ENCODE measurements at regions not wholly inside any gene's neighbourhood (a gene's known extent, or its start where the extent isn't known, plus 50 kb on each side); places are given as distances from the start of the nearest gene placed in this dataset.

GRCh38 chr4:129905256-129905655 lies 809.3 kb downstream of the C4orf33 start (continued):
- TF ChIP-seq ZSCAN4 (tag by site-specific recombination; IDR thresholded peaks at IDR 0.05): no peak
- TF ChIP-seq ZBTB10 (tag by site-specific recombination; IDR thresholded peaks at IDR 0.05): no peak
- no peak for TF ChIP-seq ZNF423 (tag by site-specific recombination; IDR thresholded peaks at IDR 0.05)
- TF ChIP-seq ZNF645 (tag by site-specific recombination; IDR thresholded peaks at IDR 0.05): no peak
- TF ChIP-seq ZNF704 (tag by site-specific recombination; IDR thresholded peaks at IDR 0.05): no peak
- TF ChIP-seq HOXD13 (CRISPR knock-in tag; IDR thresholded peaks at IDR 0.05; ENCODE audit: borderline replicate concordance): no peak
- TF ChIP-seq ZNF133 (tag by site-specific recombination; IDR thresholded peaks at IDR 0.05): no peak
- no peak for TF ChIP-seq GLI2 (tag by site-specific recombination; IDR thresholded peaks at IDR 0.05; ENCODE audit: borderline replicate concordance, low read depth)
- no peak for TF ChIP-seq ZNF324 (tag by site-specific recombination; IDR thresholded peaks at IDR 0.05)
- no peak for TF ChIP-seq ZNF16 (tag by site-specific recombination; IDR thresholded peaks at IDR 0.05; ENCODE audit: low read depth)

GRCh38 chr4:129908117-129908516 lies 812.2 kb downstream of the C4orf33 start:
- POLR2A ChIA-PET: no interaction called here
- Histone ChIP-seq H3K27ac (ENCODE audit: extremely low read depth, low read depth, low read length) (no peak overlapping the region), H3K4me3 (ENCODE audit: low read depth, low read length) (no peak overlapping the region), H3K4me1 (ENCODE audit: control insufficient read depth, insufficient read depth, low read length) (no peaks in the 10 kb centered on the region), H3K9me3 (ENCODE audit: control insufficient read depth, insufficient read depth, low read depth, low read length) (no peaks in the 10 kb centered on the region), H3K36me3 (ENCODE audit: control insufficient read depth in 2 of 2, insufficient read depth in 1 of 2, low read length in 2 of 2) (no peaks in the 10 kb centered on the region)
- CTCF ChIA-PET: no interaction called here
- TF ChIP-seq ZNF19 (tag by site-specific recombination; IDR thresholded peaks at IDR 0.05; ENCODE audit: low read depth) (no peak), PRDM10 (tag by site-specific recombination; IDR thresholded peaks at IDR 0.05) (no peak), ZNF664 (tag by site-specific recombination; IDR thresholded peaks at IDR 0.05) (no peak), ZBTB26 (tag by site-specific recombination; optimal IDR thresholded peaks at IDR 0.05) (no peak), ZSCAN18 (tag by site-specific recombination; IDR thresholded peaks at IDR 0.05) (no peak), ZNF513 (tag by site-specific recombination; IDR thresholded peaks at IDR 0.05) (no peak), ZNF558 (tag by site-specific recombination; IDR thresholded peaks at IDR 0.05) (no peak), ZNF473 (tag by site-specific recombination; IDR thresholded peaks at IDR 0.05) (no peak), ZNF449 (tag by site-specific recombination; IDR thresholded peaks at IDR 0.05) (no peak), ZFP41 (tag by site-specific recombination; IDR thresholded peaks at IDR 0.05; ENCODE audit: borderline replicate concordance) (no peak), HOXD13 (CRISPR knock-in tag; IDR thresholded peaks at IDR 0.05; ENCODE audit: borderline replicate concordance) (no peak)

Measured in HEK293 (cell line).